ENCODE measurements at regions not wholly inside any gene's neighbourhood (a gene's known extent, or its start where the extent isn't known, plus 50 kb on each side); places are given as distances from the start of the nearest gene placed in this dataset.

- TF ChIP-seq CTCF (tag by site-specific recombination; IDR thresholded peaks at IDR 0.05) (no peak), FEZF1 (tag by site-specific recombination; IDR thresholded peaks at IDR 0.05) (no peak), ZNF621 (tag by site-specific recombination; IDR thresholded peaks at IDR 0.05) (no peak), ZNF274 (IDR thresholded peaks at IDR 0.05; ENCODE audit: low read length) (no peak), ZNF274 (tag by site-specific recombination; IDR thresholded peaks at IDR 0.05; ENCODE audit: borderline replicate concordance) (no peak), ZNF776 (tag by site-specific recombination; IDR thresholded peaks at IDR 0.05; ENCODE audit: borderline replicate concordance) (no peak), ZNF747 (tag by site-specific recombination; IDR thresholded peaks at IDR 0.05) (no peak), ZSCAN16 (tag by site-specific recombination; IDR thresholded peaks at IDR 0.05) (no peak), PRDM10 (tag by site-specific recombination; IDR thresholded peaks at IDR 0.05) (no peak)
Measured at GRCh38 chr6:101222007-101222406, 171.5 kb upstream of the GRIK2 start.
